ENCODE measurements at regions not wholly inside any gene's neighbourhood (a gene's known extent, or its start where the extent isn't known, plus 50 kb on each side); places are given as distances from the start of the nearest gene placed in this dataset.

- no peak for DNase-seq (ENCODE audit: low read depth in 1 of 2, low spot score in 1 of 2)
Observed at GRCh38 chr11:112797648-112798293, 163.4 kb upstream of the NCAM1 start.

- DNase-seq (ENCODE audit: low read depth in 1 of 2, low spot score in 1 of 2): no peak
Observed at GRCh38 chr11:112801025-112801816, 160.0 kb upstream of the NCAM1 start.

GRCh38 chr11:112801817-112802088 lies 159.5 kb upstream of the NCAM1 start:
- DNase-seq (ENCODE audit: low read depth in 1 of 2, low spot score in 1 of 2): no peak

GRCh38 chr11:112805658-112806057 lies 155.6 kb upstream of the NCAM1 start:
- DNase-seq (ENCODE audit: low read depth in 1 of 2, low spot score in 1 of 2): no peak

GRCh38 chr11:112806256-112806655 lies 155.0 kb upstream of the NCAM1 start:
- no peak for DNase-seq (ENCODE audit: low read depth in 1 of 2, low spot score in 1 of 2)

GRCh38 chr11:112806876-112807275 lies 154.3 kb upstream of the NCAM1 start:
- DNase-seq (ENCODE audit: low read depth in 1 of 2, low spot score in 1 of 2): no peak

GRCh38 chr11:112809429-112809828 lies 151.8 kb upstream of the NCAM1 start:
- no peak for DNase-seq (ENCODE audit: low read depth in 1 of 2, low spot score in 1 of 2)

GRCh38 chr11:112810951-112811350 lies 150.3 kb upstream of the NCAM1 start:
- DNase-seq (ENCODE audit: low read depth in 1 of 2, low spot score in 1 of 2): no peak

- DNase-seq (ENCODE audit: low read depth in 1 of 2, low spot score in 1 of 2): no peak
Observed at GRCh38 chr11:112811783-112812182, 149.4 kb upstream of the NCAM1 start.

GRCh38 chr11:112812729-112813128 lies 148.5 kb upstream of the NCAM1 start:
- no peak for DNase-seq (ENCODE audit: low read depth in 1 of 2, low spot score in 1 of 2)

- DNase-seq (ENCODE audit: low read depth in 1 of 2, low spot score in 1 of 2): no peak
Observed at GRCh38 chr11:112814168-112814567, 147.1 kb upstream of the NCAM1 start.

GRCh38 chr11:112817376-112817775 lies 143.8 kb upstream of the NCAM1 start:
- no peak for DNase-seq (ENCODE audit: low read depth in 1 of 2, low spot score in 1 of 2)

- no peak for DNase-seq (ENCODE audit: low read depth in 1 of 2, low spot score in 1 of 2)
Observed at GRCh38 chr11:112822478-112823274, 138.5 kb upstream of the NCAM1 start.

- DNase-seq (ENCODE audit: low read depth in 1 of 2, low spot score in 1 of 2): no peak
Observed at GRCh38 chr11:112826026-112826425, 135.2 kb upstream of the NCAM1 start.

- DNase-seq (ENCODE audit: low read depth in 1 of 2, low spot score in 1 of 2): no peak
Observed at GRCh38 chr11:112826788-112827187, 134.4 kb upstream of the NCAM1 start.

- no peak for DNase-seq (ENCODE audit: low read depth in 1 of 2, low spot score in 1 of 2)
Observed at GRCh38 chr11:112828421-112828820, 132.8 kb upstream of the NCAM1 start.

GRCh38 chr11:112829971-112830654 lies 131.1 kb upstream of the NCAM1 start:
- no peak for DNase-seq (ENCODE audit: low read depth in 1 of 2, low spot score in 1 of 2)

GRCh38 chr11:112831041-112831440 lies 130.2 kb upstream of the NCAM1 start:
- no peak for DNase-seq (ENCODE audit: low read depth in 1 of 2, low spot score in 1 of 2)

GRCh38 chr11:112831969-112832766 lies 129.1 kb upstream of the NCAM1 start:
- DNase-seq (ENCODE audit: low read depth in 1 of 2, low spot score in 1 of 2): no peak

- no peak for DNase-seq (ENCODE audit: low read depth in 1 of 2, low spot score in 1 of 2)
Observed at GRCh38 chr11:112834277-112834755, 126.9 kb upstream of the NCAM1 start.
